Aorta (tissue), 5 donors: ENCODE measurements at regions not wholly inside any gene's neighbourhood (a gene's known extent, or its start where the extent isn't known, plus 50 kb on each side); places are given as distances from the start of the nearest gene placed in this dataset.

Experiments used
- ATAC-seq: fragments of 200-7000 bp; cut with Tn5 transposase; one replicate; pipeline ENCODE4 v1.9.1; 2022; ENCODE audit warnings: moderate library complexity; ENCODE audit not compliant: low FRiP score
- DNase-seq, 2 donors: peaks; one replicate each; pipeline ENCODE4 v3.0.0-alpha.2; 2020
- H3K27ac ChIP-seq, 2 donors: one replicate each; pipeline ENCODE4 v1.5.1; 2013; ENCODE audit warnings: low read length in 2 of 2, mild to moderate bottlenecking in 2 of 2, moderate library complexity in 2 of 2, control low read depth in 1 of 2, inconsistent platforms in 1 of 2, low read depth in 1 of 2
- H3K27me3 ChIP-seq, 2 donors: one replicate each; pipeline ENCODE4 v1.6.1; 2013; ENCODE audit warnings: control low read depth in 1 of 2, low read length in 1 of 2, mild to moderate bottlenecking in 1 of 2, moderate library complexity in 1 of 2; ENCODE audit not compliant: insufficient read depth in 2 of 2, control insufficient read depth in 1 of 2
- H3K36me3 ChIP-seq, 2 donors: one replicate each; pipeline ENCODE4 v1.6.1; 2013; ENCODE audit warnings: control low read depth in 1 of 2, low read length in 1 of 2, mild to moderate bottlenecking in 1 of 2; ENCODE audit not compliant: insufficient read depth in 2 of 2, control insufficient read depth in 1 of 2
- H3K4me1 ChIP-seq, 2 donors: one replicate each; pipeline ENCODE4 v1.6.1; 2013; ENCODE audit warnings: low read length in 2 of 2, control low read depth in 1 of 2, mild to moderate bottlenecking in 1 of 2, moderate library complexity in 1 of 2; ENCODE audit not compliant: insufficient read depth in 2 of 2, control insufficient read depth in 1 of 2
- H3K4me3 ChIP-seq, 2 donors: one replicate each; pipeline ENCODE4 v1.5.1; 2013; ENCODE audit warnings: low read length in 2 of 2, control low read depth in 1 of 2, mild to moderate bottlenecking in 1 of 2
- H3K9me3 ChIP-seq: one replicate; pipeline ENCODE4 v1.6.1; 2013; ENCODE audit warnings: mild to moderate bottlenecking, low read length; ENCODE audit not compliant: control insufficient read depth
- WGBS, 2 donors: extraction: QIAGEN DNeasy Blood & Tissue Kit; methylation state at CpG; one replicate each; pipeline ENCODE4 v1.1.7; 2013; 5-methylcytosine and 5-hydroxymethylcytosine counted together
- intact Hi-C, 2 donors: fragments of 100-400 bp; cut with DNase I; formaldehyde crosslinking; loops; one replicate each; pipeline versions ENCODE4 v1.14.2 to v1.15.0; 2022
- donor health status: healthy with polysubstance abuse.
- donor health status: Bipolar disorder and iron deficiency.
- donor health status: DM: no; HTN: no; CAD: no.
- donor health status: DM: no; HTN: no; CAD: no.
- donor health status: DM: yes; HTN: yes; CAD: no.

GRCh38 chr1:193729429-193729828, 543.0 kb upstream of the B3GALT2 start:
- Histone ChIP-seq H3K9me3 (no peaks in the 10 kb centered on the region), H3K27ac (no peak overlapping the region), H3K36me3 (no peaks in the 10 kb centered on the region), H3K27me3 (no peaks in the 10 kb centered on the region), H3K4me3 (no peak overlapping the region), H3K4me1 (no peaks in the 10 kb centered on the region)
- 64 to 72% methylated on average over 2 of the region's 2 CpGs for WGBS, 2 donors
- DNase-seq, result no peak
- intact Hi-C loops, result no loop called here
- no peak for ATAC-seq

- intact Hi-C loops, result no loop called here
Measured at GRCh38 chr1:193727850-193728249, 541.4 kb upstream of the B3GALT2 start.

DNA sequence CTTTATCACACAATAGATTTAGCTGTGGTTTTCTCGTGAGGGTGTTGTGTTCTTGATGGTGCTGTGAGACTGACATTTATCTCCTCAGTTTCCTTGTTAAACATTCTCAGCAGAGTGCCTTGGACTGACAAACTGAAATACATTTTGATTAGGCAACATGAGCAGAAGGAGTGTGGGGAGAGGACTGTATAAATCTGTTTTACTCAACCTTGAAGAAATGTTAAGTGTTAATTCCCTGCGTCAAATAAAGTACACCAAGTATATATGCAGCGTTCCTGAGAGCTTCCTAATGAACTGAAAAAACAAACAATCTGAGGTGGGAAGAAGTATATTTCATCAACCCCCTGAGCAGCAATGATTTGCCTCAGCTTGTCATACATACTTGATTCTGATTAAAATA, 540.3 kb upstream of the B3GALT2 start:
- H3K36me3 ChIP-seq, result no peaks in the 10 kb centered on the region
- 74 to 80% methylated on average over 3 of the region's 3 CpGs for WGBS, 2 donors
- intact Hi-C loops, result no loop called here
- ATAC-seq, result no peak
- H3K27ac ChIP-seq, result no peak overlapping the region
- H3K9me3 ChIP-seq, result no peaks in the 10 kb centered on the region
- H3K27me3 ChIP-seq, result no peaks in the 10 kb centered on the region
- no peak overlapping the region for H3K4me3 ChIP-seq
- no peaks in the 10 kb centered on the region for H3K4me1 ChIP-seq
- no peak for DNase-seq

More at GRCh38 chr1:193727850-193728249, 541.4 kb upstream of the B3GALT2 start:
- ATAC-seq (no peak), DNase-seq (no peak)
- no peaks in the 10 kb centered on the region for H3K27me3 ChIP-seq
- no peaks in the 10 kb centered on the region for H3K36me3 ChIP-seq
- WGBS, 2 donors, result 46 to 69% methylated on average over 1 of the region's 1 CpG
- H3K4me3 ChIP-seq, result no peak overlapping the region
- no peaks in the 10 kb centered on the region for H3K4me1 ChIP-seq
- no peak overlapping the region for H3K27ac ChIP-seq
- no peaks in the 10 kb centered on the region for H3K9me3 ChIP-seq

GRCh38 chr1:193712392-193712791, 526.0 kb upstream of the B3GALT2 start:
- Histone ChIP-seq H3K36me3 (no peaks in the 10 kb centered on the region), H3K27ac (no peak overlapping the region), H3K4me1 (peaks cover 0 to 1% of the 10 kb centered on the region in 2 donors), H3K27me3 (no peaks in the 10 kb centered on the region), H3K4me3 (no peak overlapping the region), H3K9me3 (no peaks in the 10 kb centered on the region)
- intact Hi-C loops, result no loop called here
- DNase-seq, result no peak
- no peak for ATAC-seq

DNA sequence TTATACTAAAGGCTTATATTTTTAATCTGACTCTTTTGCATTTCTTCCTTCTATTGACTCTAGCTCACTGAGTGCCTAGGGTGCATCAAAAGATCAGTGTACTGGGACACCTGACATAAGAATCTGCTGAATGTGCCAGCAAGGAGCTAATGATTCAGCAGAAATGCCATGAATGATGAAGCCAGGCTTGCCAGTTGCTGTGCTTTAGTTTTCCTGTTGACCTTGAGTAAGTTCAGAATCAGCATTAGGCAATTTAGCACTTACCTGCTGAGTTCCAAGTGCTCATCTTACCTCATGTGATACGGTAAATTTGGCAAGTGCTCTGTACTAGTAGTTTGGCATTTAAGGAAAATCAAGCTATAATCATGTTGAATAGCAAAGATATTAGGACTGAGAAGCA, 523.2 kb upstream of the B3GALT2 start:
- no peak for DNase-seq
- H3K9me3 ChIP-seq, result no peaks in the 10 kb centered on the region
- no peak for ATAC-seq
- no peaks in the 10 kb centered on the region for H3K27me3 ChIP-seq
- H3K27ac ChIP-seq, result no peak overlapping the region
- H3K4me1 ChIP-seq, result no peaks in the 10 kb centered on the region
- no peak overlapping the region for H3K4me3 ChIP-seq
- H3K36me3 ChIP-seq, result no peaks in the 10 kb centered on the region
- WGBS, 2 donors, result 87 to 91% methylated on average over 1 of the region's 1 CpG
- intact Hi-C loops, result no loop called here

DNA sequence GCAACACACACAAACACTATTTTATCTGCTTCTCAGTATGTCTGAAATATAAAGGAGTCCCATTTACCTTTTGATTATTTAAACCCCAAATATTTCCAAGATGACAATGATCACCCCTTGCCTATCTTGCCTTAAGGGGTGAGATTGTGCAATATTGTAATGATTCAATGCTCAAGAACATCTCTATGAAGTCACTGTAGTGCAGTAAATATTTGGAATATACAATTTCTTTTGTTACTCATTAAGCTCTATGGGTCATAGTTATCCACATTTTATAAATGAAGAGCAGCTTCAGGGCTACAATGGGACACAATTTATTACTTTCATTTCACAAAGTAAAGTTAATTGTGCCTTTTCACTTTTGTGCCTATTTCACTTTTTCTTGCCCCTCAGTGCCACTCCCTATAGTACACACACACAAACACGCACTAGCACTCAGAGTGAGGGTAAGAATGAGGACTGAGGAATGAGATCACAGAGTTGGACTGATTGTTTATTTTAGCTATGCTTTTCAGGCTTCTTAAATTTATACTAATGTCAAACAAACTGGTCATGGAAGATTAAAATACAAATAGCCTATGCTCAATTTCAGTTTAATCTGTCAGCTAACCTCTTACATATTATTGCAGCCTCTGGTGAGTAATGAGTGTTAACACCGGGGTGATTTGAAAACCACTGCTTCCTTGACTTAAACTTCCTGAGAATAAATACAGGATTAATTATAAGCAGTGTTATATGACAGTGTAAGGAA, 521.0 kb upstream of the B3GALT2 start:
- no peak for DNase-seq
- intact Hi-C loops, result no loop called here
- Histone ChIP-seq H3K9me3 (no peaks in the 10 kb centered on the region), H3K4me3 (no peak overlapping the region), H3K4me1 (no peaks in the 10 kb centered on the region), H3K36me3 (no peaks in the 10 kb centered on the region), H3K27me3 (no peaks in the 10 kb centered on the region), H3K27ac (no peak overlapping the region)
- 40 to 45% methylated on average over 2 of the region's 2 CpGs for WGBS, 2 donors
- no peak for ATAC-seq

- no peaks in the 10 kb centered on the region for H3K36me3 ChIP-seq
- intact Hi-C loops, result no loop called here
- H3K9me3 ChIP-seq, result no peaks in the 10 kb centered on the region
- ATAC-seq (no peak), DNase-seq (no peak)
- H3K4me3 ChIP-seq, result no peak overlapping the region
- no peaks in the 10 kb centered on the region for H3K4me1 ChIP-seq
- H3K27ac ChIP-seq, result no peak overlapping the region
- no peaks in the 10 kb centered on the region for H3K27me3 ChIP-seq
Measured at GRCh38 chr1:193706766-193707165, 520.4 kb upstream of the B3GALT2 start.

GRCh38 chr1:193705554-193705981, 519.2 kb upstream of the B3GALT2 start:
- Histone ChIP-seq H3K36me3 (no peaks in the 10 kb centered on the region), H3K27me3 (no peaks in the 10 kb centered on the region), H3K4me1 (no peaks in the 10 kb centered on the region), H3K9me3 (no peaks in the 10 kb centered on the region), H3K27ac (no peak overlapping the region), H3K4me3 (no peak overlapping the region)
- no peak for DNase-seq
- intact Hi-C loops, result no loop called here
- ATAC-seq, result no peak
- WGBS, 2 donors, result 98 to 99% methylated on average over 5 of the region's 5 CpGs

GRCh38 chr1:193703655-193704054, 517.2 kb upstream of the B3GALT2 start:
- Histone ChIP-seq H3K27me3 (no peaks in the 10 kb centered on the region), H3K27ac (no peak overlapping the region), H3K4me3 (no peak overlapping the region), H3K4me1 (no peaks in the 10 kb centered on the region), H3K9me3 (no peaks in the 10 kb centered on the region), H3K36me3 (no peaks in the 10 kb centered on the region)
- WGBS, 2 donors, result 59 to 77% methylated on average over 1 of the region's 1 CpG
- intact Hi-C loops, result no loop called here
- no peak for ATAC-seq
- no peak for DNase-seq
